Stimulated activated CD8-positive, alpha-beta memory T cell treated with anti-CD3 and anti-CD28 coated beads, Interleukin-12 subunit alpha, Interleukin-12 subunit beta, amount 100 ng/mL, for 24 hours (primary cell): ENCODE measurements at regions not wholly inside any gene's neighbourhood (a gene's known extent, or its start where the extent isn't known, plus 50 kb on each side); places are given as distances from the start of the nearest gene placed in this dataset.

Experiments used
- DNase-seq: peaks from one replicate; pipeline ENCODE4 v3.0.0-alpha.2; 2020; ENCODE audit errors: extremely low read depth

DNA sequence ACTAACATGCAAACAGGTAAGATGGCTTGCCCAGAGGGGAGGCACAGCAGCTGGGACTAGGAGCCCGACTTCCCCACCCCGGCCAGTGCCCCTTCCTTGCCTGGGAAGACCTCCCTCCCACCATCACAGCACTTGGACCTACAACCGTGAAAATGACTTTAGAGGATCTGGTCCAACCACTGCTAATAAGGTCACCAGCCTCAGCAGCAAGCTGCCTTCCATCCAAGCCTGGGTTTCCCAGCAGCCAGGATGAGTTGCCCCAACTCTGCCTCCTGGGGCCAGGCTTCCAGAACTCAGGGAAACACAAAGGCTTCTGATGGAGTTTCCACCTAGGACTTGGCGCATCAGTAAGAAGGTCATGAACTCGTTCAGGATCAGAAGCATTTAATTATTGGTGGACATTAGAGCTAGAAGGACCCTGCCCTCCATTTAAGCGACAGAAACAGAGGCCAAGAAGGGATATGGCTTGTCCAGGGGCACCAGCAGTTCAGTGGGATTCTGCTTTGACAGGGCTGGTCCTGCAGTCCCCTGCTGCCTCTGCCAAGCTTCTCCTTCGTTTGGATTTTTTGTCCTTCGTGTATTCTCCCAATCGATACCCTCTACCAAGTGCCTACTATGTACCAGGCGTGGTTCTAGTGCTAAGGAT lies 403.0 kb upstream of the ID2 start:
- DNase-seq, result no peak

DNA sequence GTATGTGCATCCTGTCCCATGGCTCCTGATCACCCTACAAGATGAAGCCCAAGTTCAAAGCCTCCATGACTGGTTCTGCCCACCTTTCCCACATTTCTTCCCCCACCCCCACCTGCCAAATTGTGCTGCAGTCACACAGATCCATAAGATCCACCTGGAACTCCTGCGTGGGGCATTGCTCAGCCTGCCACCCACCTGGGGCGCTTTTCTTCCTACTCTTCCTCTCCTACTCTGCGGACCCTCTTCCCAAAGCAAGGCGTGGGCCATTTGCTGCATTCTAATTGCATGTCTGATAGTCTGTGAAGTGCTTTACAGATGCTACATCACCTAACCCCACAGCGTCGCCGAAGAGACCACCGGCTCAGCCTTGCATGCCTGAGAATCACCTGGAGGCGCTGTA lies 402.4 kb upstream of the ID2 start:
- DNase-seq, result no peak

DNA sequence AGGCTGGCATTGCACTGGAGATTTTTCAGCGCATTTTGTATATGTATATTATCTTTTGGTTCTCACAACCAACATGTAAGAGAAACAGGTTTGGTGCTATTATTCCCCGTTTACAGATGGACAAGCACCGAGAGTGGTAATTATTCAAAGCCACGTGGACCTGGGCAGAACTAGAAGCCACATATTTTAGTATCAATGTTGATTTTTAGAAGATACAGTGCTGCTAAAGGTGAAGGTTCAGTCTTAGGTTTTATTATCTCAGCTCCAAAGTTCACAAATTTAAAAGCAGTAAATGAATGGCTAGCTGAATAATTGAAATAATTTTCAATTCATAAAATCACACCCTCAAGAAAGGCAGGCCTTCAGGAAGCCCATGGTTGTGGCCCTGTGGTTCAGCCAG lies 400.6 kb upstream of the ID2 start:
- no peak for DNase-seq

DNA sequence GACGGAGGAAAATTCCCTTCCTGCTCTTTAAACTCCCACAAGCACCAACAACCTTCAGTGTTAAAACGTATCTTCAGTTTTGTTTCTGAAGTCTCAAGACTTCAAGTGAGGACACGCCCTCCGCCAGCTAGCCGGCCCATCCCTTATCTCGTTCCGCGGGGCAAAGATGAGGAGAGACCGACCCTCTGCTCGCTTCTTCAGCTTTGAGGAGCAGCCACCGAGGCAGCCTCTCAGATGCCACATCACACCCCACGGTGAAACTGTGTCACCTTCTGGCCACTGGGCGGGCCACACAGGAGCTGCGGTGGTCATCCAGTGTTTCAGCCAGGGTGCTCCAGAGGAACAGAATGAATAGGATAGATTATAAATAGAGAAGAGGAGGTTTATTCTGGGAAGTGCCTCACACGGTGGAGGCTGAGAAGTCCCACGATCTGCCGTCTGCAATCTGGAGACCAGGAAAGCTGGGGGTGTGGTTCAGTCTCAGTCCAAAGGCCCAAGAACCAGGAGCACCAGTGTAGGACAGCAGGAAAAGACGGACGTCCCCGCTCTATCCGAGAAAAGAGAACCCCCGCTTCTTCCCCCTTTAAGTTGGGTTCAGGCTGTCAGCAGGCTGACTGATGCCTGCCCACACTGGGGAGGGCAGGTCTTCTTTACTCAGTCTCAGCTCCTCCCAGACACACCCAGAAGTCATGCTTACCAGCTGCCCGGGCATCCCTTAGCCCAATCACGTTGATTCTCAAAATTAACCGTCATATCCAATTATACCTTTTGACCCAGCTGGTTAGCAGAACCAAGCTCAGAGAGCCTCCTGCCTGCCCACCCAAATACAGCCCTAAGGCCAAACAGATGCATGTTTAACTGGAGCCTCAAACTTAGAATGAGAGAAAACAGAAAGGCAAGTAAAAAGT lies 399.7 kb upstream of the ID2 start:
- no peak for DNase-seq

DNA sequence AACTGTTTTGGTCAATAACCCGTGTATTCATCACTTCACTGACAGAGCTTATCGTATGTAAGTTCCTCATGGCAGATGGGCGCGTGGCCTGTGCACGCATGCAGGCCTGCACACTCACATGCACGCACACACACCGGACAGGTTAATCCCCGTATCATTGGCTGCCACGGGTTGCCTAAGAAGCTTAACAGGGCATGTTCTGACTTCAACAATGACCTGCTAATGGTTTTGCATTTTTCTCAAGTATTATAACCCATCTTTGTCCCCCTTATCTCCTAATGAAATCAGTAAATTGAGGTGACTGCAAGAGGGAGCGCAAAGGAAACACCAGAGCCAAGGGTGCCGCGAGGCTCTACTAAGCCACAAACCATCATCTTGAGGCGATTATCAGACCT lies 399.0 kb upstream of the ID2 start:
- DNase-seq, result no peak

DNA sequence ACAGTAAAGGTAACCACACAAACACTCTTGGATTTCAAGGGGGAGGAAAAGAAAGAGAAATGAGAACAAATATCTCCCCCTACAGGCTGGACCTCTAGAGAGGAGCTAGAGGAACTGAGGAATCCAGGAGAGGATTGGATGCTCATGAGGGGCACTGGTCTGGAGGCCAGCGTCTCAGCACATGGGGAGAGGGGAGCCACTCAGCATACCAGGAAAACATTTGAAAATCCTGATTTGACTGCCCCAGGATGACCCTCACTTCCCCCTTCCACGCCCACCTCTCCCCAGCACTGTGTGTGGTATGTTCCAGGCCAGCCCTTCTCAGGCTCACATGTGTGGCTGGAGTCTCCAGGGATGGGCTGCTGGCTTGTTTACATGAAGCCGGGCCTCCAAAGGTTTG lies 396.8 kb upstream of the ID2 start:
- DNase-seq, result no peak

DNA sequence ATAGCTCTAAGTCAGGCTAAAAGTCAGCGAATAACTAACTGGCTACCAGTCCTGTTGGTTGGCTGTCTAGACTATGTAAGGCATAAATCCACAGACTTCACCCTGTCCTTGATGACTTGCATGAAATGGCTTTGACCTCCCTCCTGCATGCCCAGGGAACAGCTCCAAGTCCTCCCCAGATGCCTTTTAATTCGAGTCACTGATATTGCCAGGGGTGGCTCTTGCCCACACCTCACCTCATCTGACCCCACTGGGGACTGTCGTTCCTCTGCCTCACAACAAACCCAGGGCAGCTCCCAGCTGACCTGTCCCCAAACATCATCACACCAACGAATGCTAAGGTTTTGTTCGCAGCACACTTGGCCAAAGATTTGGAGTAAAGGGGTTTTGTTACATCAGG lies 396.0 kb upstream of the ID2 start:
- no peak for DNase-seq

DNA sequence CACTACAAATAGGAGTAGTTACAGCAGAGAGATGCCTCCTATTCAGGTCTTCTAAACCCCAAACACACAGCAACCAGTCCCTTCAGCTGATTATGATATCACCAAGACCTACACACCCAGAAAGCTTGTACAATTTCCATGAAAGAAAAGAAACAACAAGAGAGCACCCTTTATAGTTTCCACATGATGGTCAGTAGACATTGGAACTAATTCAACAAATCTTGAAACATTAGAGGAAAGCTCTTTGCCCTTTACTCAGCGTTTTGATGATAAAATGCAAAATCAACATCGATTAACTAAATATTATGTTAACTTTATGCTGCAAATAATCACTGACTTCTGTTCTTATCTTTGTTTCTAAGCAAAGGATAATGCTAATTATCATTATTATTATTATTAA lies 393.6 kb upstream of the ID2 start:
- no peak for DNase-seq

DNA sequence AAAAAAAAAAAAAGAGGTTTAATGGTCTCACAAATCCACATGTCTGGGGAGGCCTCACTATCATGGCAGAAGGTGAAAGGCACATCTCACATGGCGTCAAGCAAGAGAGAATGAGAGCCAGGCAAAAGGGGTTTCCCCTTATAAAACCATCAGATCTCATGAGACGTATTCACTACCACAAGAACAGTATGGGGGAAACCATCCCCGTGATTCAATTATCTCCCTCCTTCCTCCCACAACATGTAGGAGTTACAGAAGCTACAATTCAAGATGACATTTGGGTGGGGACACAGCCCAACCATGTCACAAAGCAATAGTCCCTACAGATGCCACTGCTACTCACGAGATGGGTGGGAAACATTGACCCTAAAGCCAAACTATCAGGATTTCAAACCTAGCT lies 392.7 kb upstream of the ID2 start:
- DNase-seq, result no peak

DNA sequence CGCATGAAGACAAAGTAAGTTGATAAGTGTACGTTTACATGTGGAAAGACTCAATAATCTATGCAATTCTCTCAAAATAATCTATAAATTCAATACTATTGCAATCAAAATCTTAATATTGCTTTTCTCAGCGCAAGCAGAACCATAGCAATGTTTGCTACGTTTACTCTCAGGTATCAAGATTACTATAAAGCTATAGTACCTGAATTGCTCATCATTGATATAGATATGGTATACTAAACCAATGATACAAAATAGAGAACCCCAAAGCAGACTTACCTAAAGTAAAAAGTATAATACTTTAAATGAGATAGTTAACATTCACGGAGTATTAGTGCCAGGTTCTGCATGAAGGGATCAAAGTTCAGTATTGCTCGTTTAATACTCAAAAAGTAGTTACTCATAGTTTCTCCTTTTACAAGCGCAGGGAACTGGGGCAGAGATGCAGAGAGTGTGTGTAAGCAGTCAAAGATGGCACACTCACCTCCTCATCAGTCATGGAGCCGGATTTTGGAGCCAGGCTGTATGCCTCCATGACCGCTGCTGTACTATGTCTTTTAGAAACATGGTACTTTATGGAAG lies 391.0 kb upstream of the ID2 start:
- DNase-seq, result no peak

DNA sequence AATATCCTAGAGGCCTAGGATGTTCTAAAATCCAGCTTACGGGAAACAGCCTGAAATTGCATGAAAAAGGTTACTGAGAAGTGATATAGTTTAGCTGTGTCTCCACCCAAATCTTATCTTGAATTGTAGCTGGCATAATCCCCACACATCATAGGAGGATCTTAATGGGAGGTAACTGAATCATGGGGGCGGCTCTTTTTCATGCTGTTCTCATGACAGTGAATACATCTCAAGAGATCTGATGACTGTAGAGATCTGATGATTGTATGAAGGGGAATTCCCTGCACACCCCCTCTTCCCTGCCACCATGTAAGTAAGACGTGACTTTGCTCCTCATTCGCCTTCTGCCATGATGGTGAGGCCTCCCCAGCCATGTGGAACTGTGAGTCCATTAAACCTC lies 385.6 kb upstream of the ID2 start:
- no peak for DNase-seq

DNA sequence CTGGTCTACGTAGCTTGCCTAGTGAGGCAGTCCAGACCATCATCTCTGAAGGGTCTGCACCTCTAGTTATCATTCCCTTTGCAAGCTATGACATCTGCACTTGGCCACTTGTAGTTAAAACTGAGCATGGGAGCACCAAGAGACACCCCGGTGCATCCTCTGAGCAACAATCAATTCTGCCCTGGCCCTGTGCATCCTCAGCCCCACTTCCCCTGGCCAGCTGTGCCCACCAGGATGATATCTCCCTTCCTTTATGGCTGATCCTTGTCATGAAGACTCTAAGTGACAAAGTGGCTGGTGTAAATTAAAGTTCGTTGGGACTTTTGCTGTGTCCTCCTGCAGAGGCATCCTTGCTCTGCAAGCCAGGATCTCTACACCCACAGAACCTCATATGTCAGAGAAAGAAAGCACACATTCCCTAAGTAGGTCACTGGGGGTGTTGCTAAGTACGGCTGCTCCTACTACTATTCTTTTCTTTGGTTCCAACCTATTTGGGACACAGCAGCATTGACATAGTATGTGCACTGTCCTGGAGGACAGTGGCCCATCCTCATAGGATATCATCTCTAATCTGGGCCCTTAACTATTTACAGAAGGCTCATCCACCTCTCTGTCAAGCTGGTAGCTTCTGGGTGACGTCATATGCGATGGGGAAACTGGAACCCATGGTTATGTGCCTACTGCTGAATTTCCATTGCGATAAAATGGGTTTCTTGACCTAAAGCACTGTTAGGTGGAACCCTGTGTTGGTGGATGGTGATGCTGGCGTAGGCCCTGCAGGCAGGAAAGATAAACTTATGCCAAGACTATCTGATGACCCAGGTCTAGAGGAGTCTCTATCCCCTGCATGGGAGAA lies 384.3 kb upstream of the ID2 start:
- no peak for DNase-seq

DNA sequence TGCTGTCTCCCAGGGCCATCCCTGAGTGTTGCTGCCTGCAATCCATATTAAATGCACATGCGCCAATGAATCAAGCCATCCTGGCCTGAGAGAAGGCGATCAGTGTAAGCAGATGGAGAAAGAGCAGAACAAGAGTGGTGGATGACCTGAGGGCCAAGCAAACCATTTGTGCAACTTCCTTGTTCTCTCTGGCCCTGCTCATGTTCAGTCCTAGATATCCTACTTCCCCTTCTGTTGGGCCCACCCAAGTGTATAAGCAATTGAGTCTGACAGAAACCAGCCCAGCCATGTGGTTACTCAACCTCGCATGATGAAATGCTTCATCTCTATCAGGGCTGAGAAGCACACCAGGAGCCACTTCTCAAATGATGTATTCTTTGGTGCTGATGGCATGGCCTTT lies 383.1 kb upstream of the ID2 start:
- DNase-seq, result no peak

DNA sequence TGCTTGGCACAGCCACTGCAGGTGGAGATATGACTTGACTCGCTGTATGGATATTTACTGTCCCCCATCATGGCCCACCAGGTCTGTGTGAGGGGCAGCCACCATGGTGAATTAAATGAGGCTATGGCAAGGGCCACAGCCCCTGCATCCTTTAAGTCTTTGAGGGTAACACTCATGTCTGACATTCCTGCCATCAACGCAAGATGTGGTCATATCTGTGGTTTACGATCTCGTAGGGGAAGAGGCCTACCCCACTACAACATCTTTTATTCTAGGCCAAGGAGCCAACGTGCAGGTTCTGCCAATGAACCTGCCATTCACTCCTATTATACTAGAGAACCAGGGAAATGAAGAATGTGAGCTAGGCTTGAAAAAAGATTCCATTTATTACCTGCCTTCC lies 381.6 kb upstream of the ID2 start:
- no peak for DNase-seq

DNA sequence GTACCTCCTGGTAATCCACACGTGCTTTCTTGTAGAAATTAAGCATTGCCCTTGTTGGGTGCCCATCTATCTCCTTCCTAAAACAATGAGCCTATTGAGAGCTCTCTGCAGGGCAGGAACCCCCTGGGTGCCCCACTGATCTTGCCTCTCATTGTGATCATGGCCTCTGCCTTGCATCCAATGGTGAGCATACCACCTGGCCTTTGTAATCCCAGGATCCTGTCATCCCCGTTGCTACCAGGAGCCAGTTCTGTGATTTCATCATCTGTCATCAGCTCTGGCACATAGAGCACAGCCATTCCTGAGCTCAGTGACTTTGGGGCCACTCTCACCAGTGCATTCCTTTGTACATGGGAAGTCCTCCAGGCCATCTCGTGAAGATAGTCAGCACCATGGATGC lies 381.0 kb upstream of the ID2 start:
- no peak for DNase-seq

DNA sequence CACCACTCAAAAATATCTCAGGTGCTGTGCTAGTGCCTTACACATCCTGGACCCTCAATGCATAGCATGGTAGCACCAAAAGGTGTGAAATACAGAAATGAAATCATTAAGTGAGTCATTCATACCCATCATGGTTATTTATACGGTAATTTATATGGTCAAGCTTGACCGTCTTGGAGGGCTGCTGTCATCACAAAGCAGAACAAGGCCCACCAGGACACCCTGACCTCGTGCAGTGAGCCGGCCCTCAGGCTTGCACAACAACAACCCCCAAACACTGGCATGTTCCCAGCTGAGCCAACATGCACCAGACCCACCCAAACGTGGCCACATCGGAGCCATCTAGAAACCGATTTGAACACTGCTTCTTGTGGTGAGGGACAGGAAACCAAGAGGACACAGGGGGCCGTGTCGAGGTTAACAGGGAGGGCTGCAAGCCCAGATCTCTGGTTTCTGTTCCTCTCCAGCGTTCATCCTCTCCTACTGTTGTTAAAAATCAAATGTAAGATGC lies 378.5 kb upstream of the ID2 start:
- peak; percentile 45 for DNase-seq

DNA sequence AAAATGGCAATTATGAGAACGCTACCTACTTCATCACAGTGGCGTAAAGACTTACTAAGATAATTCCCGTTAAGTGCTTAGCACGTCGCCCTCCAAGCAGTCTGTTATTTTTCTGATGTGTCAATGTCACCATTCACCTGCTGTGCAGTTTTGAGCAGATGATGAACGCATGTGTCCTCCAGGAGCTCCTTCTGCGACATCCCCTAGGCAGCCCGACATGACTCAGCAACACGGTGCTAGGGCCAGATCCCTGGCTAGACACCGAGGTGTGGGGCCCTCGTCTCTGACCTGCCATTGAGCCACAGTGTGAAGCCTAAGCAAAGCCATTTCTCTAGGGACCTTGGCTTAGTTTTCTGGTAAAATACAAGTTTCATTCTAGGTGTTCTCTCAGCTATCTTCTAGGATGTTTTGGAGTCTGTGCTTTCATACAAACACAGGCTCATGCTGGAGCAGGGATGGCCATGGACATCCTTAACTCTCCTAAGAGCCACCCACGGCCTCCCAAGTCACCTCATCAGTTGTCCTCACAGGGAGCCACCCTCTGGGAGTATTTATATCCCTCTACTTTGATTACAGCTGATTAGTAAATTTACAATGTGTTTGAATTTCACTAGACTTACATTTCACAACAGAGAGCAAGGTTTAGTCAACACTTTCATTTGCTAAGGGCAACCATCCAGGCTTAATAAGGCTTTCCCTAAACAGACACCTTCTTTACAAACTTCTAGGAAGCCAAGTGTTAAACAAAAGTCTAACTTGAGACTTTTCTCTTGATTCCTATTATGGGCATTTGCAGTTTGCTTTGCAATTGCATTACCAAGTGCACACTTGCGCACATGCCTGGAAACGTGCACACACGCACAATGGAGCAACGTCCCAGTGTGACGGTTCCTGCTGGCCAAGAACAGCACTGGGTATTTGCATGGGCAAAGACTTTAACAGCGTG lies 376.8 kb upstream of the ID2 start:
- no peak for DNase-seq

DNA sequence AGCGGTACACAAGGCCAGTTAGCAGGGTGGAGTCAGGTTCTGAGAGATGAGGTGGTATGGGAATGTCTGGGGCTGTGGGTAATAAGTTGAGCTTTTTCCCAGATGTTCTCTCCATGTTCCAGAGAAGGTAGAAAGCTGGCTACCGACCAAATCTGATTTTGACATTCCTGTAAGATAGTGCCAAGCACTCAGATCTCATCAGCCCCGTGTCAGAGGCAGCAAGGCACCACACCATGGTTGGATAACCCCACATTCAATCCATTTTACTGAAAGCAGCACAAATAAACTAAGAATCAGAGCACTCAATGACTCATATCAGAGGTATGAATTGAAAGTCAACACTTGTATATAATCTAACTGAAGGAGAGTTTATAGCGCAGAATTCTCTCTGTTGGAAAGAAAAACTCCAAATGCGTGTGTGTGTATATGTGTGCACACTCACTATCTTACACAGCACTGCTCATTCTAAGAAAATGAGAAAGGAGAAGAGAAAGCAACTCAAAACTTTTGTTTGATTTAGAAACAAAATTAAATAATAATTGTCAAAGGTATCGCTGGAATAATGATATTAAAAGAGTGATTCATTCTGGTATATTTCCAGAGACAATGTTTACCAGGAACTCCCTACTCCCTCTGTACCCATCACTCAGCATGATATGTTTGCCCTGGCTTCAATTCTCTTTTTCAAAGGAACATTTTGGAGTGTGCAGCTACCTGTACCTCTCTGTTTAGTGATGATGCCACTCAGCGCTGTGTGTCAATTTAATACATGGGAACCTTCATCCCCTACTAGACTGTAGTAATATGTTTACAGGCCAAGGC lies 375.1 kb upstream of the ID2 start:
- no peak for DNase-seq

DNA sequence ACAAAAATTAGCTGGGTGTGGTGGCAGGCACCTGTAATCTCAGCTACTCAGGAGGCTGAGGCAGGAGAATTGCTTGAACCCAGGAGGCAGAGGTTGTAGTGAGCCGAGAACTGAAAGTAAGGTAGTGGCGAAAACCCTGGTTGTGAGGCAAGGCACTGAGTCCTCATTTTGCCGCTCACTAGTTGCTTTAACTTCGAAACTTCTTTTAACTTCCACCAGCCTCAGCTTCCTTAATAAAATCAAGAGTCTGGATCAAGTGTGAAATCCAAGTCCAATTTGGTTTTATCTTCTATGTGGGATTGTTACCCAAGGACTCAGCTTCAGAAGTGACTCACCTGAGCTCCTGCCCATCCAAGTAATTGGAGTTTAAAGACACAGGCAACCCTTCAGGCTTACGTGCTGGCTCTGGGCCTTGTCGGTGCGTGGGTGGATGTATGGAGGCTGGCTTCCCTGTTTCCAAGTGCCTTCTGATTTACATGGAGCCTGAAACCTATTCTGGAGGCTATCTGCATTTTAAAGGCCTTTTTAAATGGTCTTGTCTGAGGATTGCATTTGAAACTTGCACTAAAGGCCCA lies 374.2 kb upstream of the ID2 start:
- DNase-seq, result no peak

DNA sequence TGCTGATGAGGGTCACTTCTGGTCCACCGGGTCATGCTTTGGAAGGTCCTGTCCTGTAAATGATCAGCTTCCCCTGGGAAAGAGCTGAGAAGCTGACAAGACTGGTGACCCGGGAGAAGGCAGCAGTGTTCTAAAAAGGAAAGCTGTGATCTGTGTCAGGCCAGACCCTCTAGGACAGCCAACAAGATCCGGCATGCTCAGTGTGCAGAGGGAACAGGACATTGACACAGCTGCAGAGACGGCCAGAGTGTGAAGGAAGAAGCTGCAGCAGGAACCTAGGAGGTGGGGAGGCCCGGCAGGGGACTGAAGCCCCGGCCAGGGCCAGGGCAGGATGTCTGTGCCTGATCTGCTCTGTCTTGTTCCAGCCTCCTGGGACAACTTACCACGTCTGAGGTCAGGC lies 372.7 kb upstream of the ID2 start:
- no peak for DNase-seq
